ENCODE measurements at regions not wholly inside any gene's neighbourhood (a gene's known extent, or its start where the extent isn't known, plus 50 kb on each side); places are given as distances from the start of the nearest gene placed in this dataset.

GRCh38 chr5:109484597-109484996 is 74.8 kb upstream of the PJA2 start:
- H3K79me2 ChIP-seq (ENCODE audit: insufficient read depth, low read length), result no peaks in the 10 kb centered on the region
- TF ChIP-seq ZNF274 (IDR thresholded peaks at IDR 0.05; ENCODE audit: low read depth, low read length) (no peak), ATF3 (IDR thresholded peaks at IDR 0.05) (no peak), TCF7L2 (IDR thresholded peaks at IDR 0.05; ENCODE audit: borderline replicate concordance, extremely low read depth, insufficient read depth, insufficient read length) (no peak), SP1 (IDR thresholded peaks at IDR 0.05; ENCODE audit: low read depth) (no peak), POLR2A (IDR thresholded peaks at IDR 0.05; ENCODE audit: borderline replicate concordance, extremely low read depth, insufficient read depth, insufficient read length) (no peak), ELF1 (IDR thresholded peaks at IDR 0.05; ENCODE audit: borderline replicate concordance, low read depth) (no peak), RAD21 (IDR thresholded peaks at IDR 0.05; ENCODE audit: low read depth) (no peak), JUND (IDR thresholded peaks at IDR 0.05) (no peak), CBX3 (IDR thresholded peaks at IDR 0.05; ENCODE audit: low read depth) (no peak), FOSL1 (IDR thresholded peaks at IDR 0.05; ENCODE audit: low read depth) (no peak), ZBTB33 (IDR thresholded peaks at IDR 0.05; ENCODE audit: extremely low read depth, insufficient replicate concordance, low read length) (no peak), ZFX (IDR thresholded peaks at IDR 0.05) (no peak), EGR1 (IDR thresholded peaks at IDR 0.05; ENCODE audit: low read depth) (no peak), EZH2 (IDR thresholded peaks at IDR 0.05) (no peak), SIN3A (IDR thresholded peaks at IDR 0.05; ENCODE audit: low read depth) (no peak), REST (IDR thresholded peaks at IDR 0.05; ENCODE audit: low read depth) (no peak), EZH2phosphoT487 (IDR thresholded peaks at IDR 0.05; ENCODE audit: borderline replicate concordance) (no peak), POLR2AphosphoS5 (IDR thresholded peaks at IDR 0.05; ENCODE audit: low read depth, low read length) (no peak)
- TF ChIP-seq, protein P1, sequence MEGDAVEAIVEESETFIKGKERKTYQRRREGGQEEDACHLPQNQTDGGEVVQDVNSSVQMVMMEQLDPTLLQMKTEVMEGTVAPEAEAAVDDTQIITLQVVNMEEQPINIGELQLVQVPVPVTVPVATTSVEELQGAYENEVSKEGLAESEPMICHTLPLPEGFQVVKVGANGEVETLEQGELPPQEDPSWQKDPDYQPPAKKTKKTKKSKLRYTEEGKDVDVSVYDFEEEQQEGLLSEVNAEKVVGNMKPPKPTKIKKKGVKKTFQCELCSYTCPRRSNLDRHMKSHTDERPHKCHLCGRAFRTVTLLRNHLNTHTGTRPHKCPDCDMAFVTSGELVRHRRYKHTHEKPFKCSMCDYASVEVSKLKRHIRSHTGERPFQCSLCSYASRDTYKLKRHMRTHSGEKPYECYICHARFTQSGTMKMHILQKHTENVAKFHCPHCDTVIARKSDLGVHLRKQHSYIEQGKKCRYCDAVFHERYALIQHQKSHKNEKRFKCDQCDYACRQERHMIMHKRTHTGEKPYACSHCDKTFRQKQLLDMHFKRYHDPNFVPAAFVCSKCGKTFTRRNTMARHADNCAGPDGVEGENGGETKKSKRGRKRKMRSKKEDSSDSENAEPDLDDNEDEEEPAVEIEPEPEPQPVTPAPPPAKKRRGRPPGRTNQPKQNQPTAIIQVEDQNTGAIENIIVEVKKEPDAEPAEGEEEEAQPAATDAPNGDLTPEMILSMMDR (IDR thresholded peaks at IDR 0.05 in 2 of 3, conservative IDR thresholded peaks at IDR 0.05 in 1 of 3; ENCODE audit: borderline replicate concordance in 1 of 3, insufficient read depth in 1 of 3, low read depth in 2 of 3, low read length in 2 of 3), result no peak
- TF ChIP-seq, protein P2, sequence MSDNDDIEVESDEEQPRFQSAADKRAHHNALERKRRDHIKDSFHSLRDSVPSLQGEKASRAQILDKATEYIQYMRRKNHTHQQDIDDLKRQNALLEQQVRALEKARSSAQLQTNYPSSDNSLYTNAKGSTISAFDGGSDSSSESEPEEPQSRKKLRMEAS (IDR thresholded peaks at IDR 0.05), result no peak
- no peaks in the 10 kb centered on the region for H4K20me1 ChIP-seq (ENCODE audit: insufficient read depth)
- ChIA-PET CTCF (no interaction called here), RAD21 (ENCODE audit: low non-redundant PET in 1 of 2, low total read pairs in 2 of 2, uncharacterized antibody in 2 of 2, unreplicated experiment in 2 of 2) (no interaction called here), POLR2A (no interaction called here)
- BruUV-seq (replicated peaks), result no TSS peak
- H3K4me1 ChIP-seq (ENCODE audit: control insufficient read depth in 1 of 2, insufficient read depth in 2 of 2, low read length in 2 of 2), result no peaks in the 10 kb centered on the region
- no peak overlapping the region for H3K9ac ChIP-seq (ENCODE audit: low read length)
- H3K9me2 ChIP-seq (ENCODE audit: insufficient read depth), result no peaks in the 10 kb centered on the region
- no peaks in the 10 kb centered on the region for H3K36me3 ChIP-seq (ENCODE audit: control insufficient read depth in 1 of 2, insufficient read depth in 2 of 2, low read length in 2 of 2)
- no peak overlapping the region for H2AFZ ChIP-seq (ENCODE audit: low read depth, low read length, poor library complexity, severe bottlenecking)
- DNase-seq (ENCODE audit: low read depth, low spot score) (no peak), ATAC-seq (no peak)
- no peaks in the 10 kb centered on the region for H3K9me3 ChIP-seq (ENCODE audit: control insufficient read depth in 1 of 2, insufficient read depth in 1 of 2, low read depth in 1 of 2, low read length in 2 of 2)
- no peak overlapping the region for H3K4me2 ChIP-seq (ENCODE audit: low read length)
- intact Hi-C loops (cut with micrococcal nuclease), result no loop called here
- no peaks in the 10 kb centered on the region for H3K27me3 ChIP-seq (ENCODE audit: insufficient read depth, low read length)
- no peak overlapping the region for H3K4me3 ChIP-seq (replicated peaks in 1 of 2; ENCODE audit: low read depth in 1 of 2, low read length in 2 of 2)
- H3K27ac ChIP-seq (ENCODE audit: low read depth, low read length), result no peak overlapping the region

Measured in HCT116 (cell line).